Glomerular endothelial cell (primary cell): ENCODE measurements at regions not wholly inside any gene's neighbourhood (a gene's known extent, or its start where the extent isn't known, plus 50 kb on each side); places are given as distances from the start of the nearest gene placed in this dataset.

Source experiments
- DNase-seq: peaks from one replicate; pipeline ENCODE4 v3.0.0-alpha.2; 2011; ENCODE audit warnings: low read depth, low spot score; ENCODE audit errors: extremely low read depth

- no peak for DNase-seq
Measured at GRCh38 chr13:95445131-95445530, 107.4 kb upstream of the CLDN10 start.

- no peak for DNase-seq
Measured at GRCh38 chr13:95447814-95448213, 104.7 kb upstream of the CLDN10 start.

- no peak for DNase-seq
Measured at GRCh38 chr13:95451656-95452055, 100.9 kb upstream of the CLDN10 start.

GRCh38 chr13:95452375-95452774 lies 100.1 kb upstream of the CLDN10 start:
- no peak for DNase-seq

- no peak for DNase-seq
Measured at GRCh38 chr13:95455782-95456181, 96.7 kb upstream of the CLDN10 start.

- no peak for DNase-seq
Measured at GRCh38 chr13:95456815-95457214, 95.7 kb upstream of the CLDN10 start.

GRCh38 chr13:95457294-95457693 lies 95.2 kb upstream of the CLDN10 start:
- DNase-seq, result no peak

GRCh38 chr13:95462801-95463200 lies 89.7 kb upstream of the CLDN10 start:
- no peak for DNase-seq

- DNase-seq, result no peak
Measured at GRCh38 chr13:95463531-95463930, 89.0 kb upstream of the CLDN10 start.

- no peak for DNase-seq
Measured at GRCh38 chr13:95470574-95471366, 81.8 kb upstream of the CLDN10 start.

- DNase-seq, result no peak
Measured at GRCh38 chr13:95471960-95472359, 80.6 kb upstream of the CLDN10 start.

- no peak for DNase-seq
Measured at GRCh38 chr13:95474992-95475391, 77.5 kb upstream of the CLDN10 start.

- no peak for DNase-seq
Measured at GRCh38 chr13:95477187-95477586, 75.3 kb upstream of the CLDN10 start.

GRCh38 chr13:95479731-95480130 lies 72.8 kb upstream of the CLDN10 start:
- no peak for DNase-seq

- DNase-seq, result no peak
Measured at GRCh38 chr13:95480131-95480545, 72.4 kb upstream of the CLDN10 start.

- DNase-seq, result no peak
Measured at GRCh38 chr13:95480791-95481780, 71.4 kb upstream of the CLDN10 start.

GRCh38 chr13:95484052-95484451 lies 68.5 kb upstream of the CLDN10 start:
- no peak for DNase-seq

GRCh38 chr13:95485045-95485517 lies 67.4 kb upstream of the CLDN10 start:
- no peak for DNase-seq

GRCh38 chr13:95485518-95486144 lies 66.9 kb upstream of the CLDN10 start:
- DNase-seq, result peak; percentile 74

- DNase-seq, result no peak
Measured at GRCh38 chr13:95492044-95492801, 60.3 kb upstream of the CLDN10 start.
